IPS-18a (cell line): ENCODE measurements at regions not wholly inside any gene's neighbourhood (a gene's known extent, or its start where the extent isn't known, plus 50 kb on each side); places are given as distances from the start of the nearest gene placed in this dataset.

ENCODE experiments used
- H3K27ac ChIP-seq: one replicate; pipeline ENCODE4 v1.5.1; 2013; ENCODE audit warnings: low read length
- H3K27me3 ChIP-seq: one replicate; pipeline ENCODE4 v1.6.1; 2013; ENCODE audit warnings: mild to moderate bottlenecking, low read length; ENCODE audit not compliant: control insufficient read depth, insufficient read depth
- H3K36me3 ChIP-seq: one replicate; pipeline ENCODE4 v1.6.1; 2013; ENCODE audit warnings: low read depth, low read length; ENCODE audit not compliant: control insufficient read depth
- H3K4me1 ChIP-seq: one replicate; pipeline ENCODE4 v1.6.1; 2013; ENCODE audit warnings: low read depth, low read length; ENCODE audit not compliant: control insufficient read depth
- H3K4me3 ChIP-seq: one replicate; pipeline ENCODE4 v1.5.1; 2013; ENCODE audit warnings: low read length
- H3K9ac ChIP-seq: one replicate; pipeline ENCODE4 v1.6.1; 2013; ENCODE audit warnings: mild to moderate bottlenecking, low read length, moderate library complexity
- H3K9me3 ChIP-seq: one replicate; pipeline ENCODE4 v1.6.1; 2013; ENCODE audit warnings: low read depth, low read length; ENCODE audit not compliant: control insufficient read depth

- Histone ChIP-seq H3K9ac (no peak overlapping the region), H3K27ac (no peak overlapping the region), H3K4me1 (peaks cover 16% of the 10 kb centered on the region), H3K36me3 (no peaks in the 10 kb centered on the region), H3K9me3 (no peaks in the 10 kb centered on the region), H3K27me3 (no peaks in the 10 kb centered on the region), H3K4me3 (no peak overlapping the region)
Measured at GRCh38 chr18:8962855-8963635, 139.5 kb upstream of the NDUFV2 start.

- Histone ChIP-seq H3K4me3 (no peak overlapping the region), H3K36me3 (no peaks in the 10 kb centered on the region), H3K27me3 (no peaks in the 10 kb centered on the region), H3K4me1 (peaks cover 10% of the 10 kb centered on the region), H3K9ac (no peak overlapping the region), H3K9me3 (no peaks in the 10 kb centered on the region), H3K27ac (no peak overlapping the region)
Measured at GRCh38 chr18:8963876-8964275, 138.6 kb upstream of the NDUFV2 start.

- Histone ChIP-seq H3K27me3 (no peaks in the 10 kb centered on the region), H3K4me3 (no peak overlapping the region), H3K36me3 (no peaks in the 10 kb centered on the region), H3K27ac (no peak overlapping the region), H3K9ac (no peak overlapping the region), H3K9me3 (no peaks in the 10 kb centered on the region), H3K4me1 (peaks cover 5% of the 10 kb centered on the region)
Measured at GRCh38 chr18:8965398-8965797, 137.1 kb upstream of the NDUFV2 start.

GRCh38 chr18:8966821-8967220 is 135.7 kb upstream of the NDUFV2 start:
- Histone ChIP-seq H3K27ac (no peak overlapping the region), H3K9ac (no peak overlapping the region), H3K36me3 (no peaks in the 10 kb centered on the region), H3K27me3 (no peaks in the 10 kb centered on the region), H3K4me3 (no peak overlapping the region), H3K4me1 (peaks cover 7% of the 10 kb centered on the region), H3K9me3 (no peaks in the 10 kb centered on the region)

GRCh38 chr18:8967573-8967972 is 134.9 kb upstream of the NDUFV2 start:
- Histone ChIP-seq H3K9ac (no peak overlapping the region), H3K4me3 (no peak overlapping the region), H3K36me3 (no peaks in the 10 kb centered on the region), H3K27ac (no peak overlapping the region), H3K27me3 (no peaks in the 10 kb centered on the region), H3K4me1 (peaks cover 7% of the 10 kb centered on the region), H3K9me3 (no peaks in the 10 kb centered on the region)

GRCh38 chr18:8969639-8970390 is 132.7 kb upstream of the NDUFV2 start:
- H3K4me3 ChIP-seq: no peak overlapping the region
- H3K27ac ChIP-seq: no peak overlapping the region

GRCh38 chr18:8970843-8971242 is 131.7 kb upstream of the NDUFV2 start:
- Histone ChIP-seq H3K9ac (no peak overlapping the region), H3K36me3 (no peaks in the 10 kb centered on the region), H3K27me3 (no peaks in the 10 kb centered on the region), H3K4me3 (no peak overlapping the region), H3K9me3 (no peaks in the 10 kb centered on the region), H3K4me1 (peaks cover 7% of the 10 kb centered on the region), H3K27ac (no peak overlapping the region)

More at GRCh38 chr18:8969639-8970390, 132.7 kb upstream of the NDUFV2 start:
- Histone ChIP-seq H3K9ac (no peak overlapping the region), H3K9me3 (no peaks in the 10 kb centered on the region), H3K36me3 (no peaks in the 10 kb centered on the region), H3K27me3 (no peaks in the 10 kb centered on the region), H3K4me1 (peaks cover 7% of the 10 kb centered on the region)

- Histone ChIP-seq H3K4me3 (no peak overlapping the region), H3K4me1 (peaks cover 13% of the 10 kb centered on the region), H3K36me3 (no peaks in the 10 kb centered on the region), H3K27ac (no peak overlapping the region), H3K9me3 (no peaks in the 10 kb centered on the region), H3K9ac (no peak overlapping the region), H3K27me3 (no peaks in the 10 kb centered on the region)
Measured at GRCh38 chr18:8972116-8972515, 130.4 kb upstream of the NDUFV2 start.

GRCh38 chr18:8974279-8974678 is 128.2 kb upstream of the NDUFV2 start:
- no peaks in the 10 kb centered on the region for H3K9me3 ChIP-seq
- no peak overlapping the region for H3K4me3 ChIP-seq
- H3K27ac ChIP-seq: no peak overlapping the region
- H3K36me3 ChIP-seq: no peaks in the 10 kb centered on the region
- no peaks in the 10 kb centered on the region for H3K27me3 ChIP-seq
- no peak overlapping the region for H3K9ac ChIP-seq
- peaks cover 19% of the 10 kb centered on the region for H3K4me1 ChIP-seq

- Histone ChIP-seq H3K4me1 (peaks cover 20% of the 10 kb centered on the region), H3K9me3 (no peaks in the 10 kb centered on the region)
Measured at GRCh38 chr18:8974696-8975095, 127.8 kb upstream of the NDUFV2 start.

GRCh38 chr18:8975624-8976023 is 126.9 kb upstream of the NDUFV2 start:
- H3K27ac ChIP-seq: no peak overlapping the region
- no peak overlapping the region for H3K4me3 ChIP-seq
- H3K9ac ChIP-seq: no peak overlapping the region
- H3K4me1 ChIP-seq: peaks cover 22% of the 10 kb centered on the region
- H3K36me3 ChIP-seq: no peaks in the 10 kb centered on the region
- H3K27me3 ChIP-seq: no peaks in the 10 kb centered on the region
- no peaks in the 10 kb centered on the region for H3K9me3 ChIP-seq

More at GRCh38 chr18:8974696-8975095, 127.8 kb upstream of the NDUFV2 start:
- Histone ChIP-seq H3K36me3 (no peaks in the 10 kb centered on the region), H3K27ac (no peak overlapping the region), H3K9ac (no peak overlapping the region), H3K27me3 (no peaks in the 10 kb centered on the region), H3K4me3 (no peak overlapping the region)
